Spleen (tissue), 7 donors: ENCODE measurements at regions not wholly inside any gene's neighbourhood (a gene's known extent, or its start where the extent isn't known, plus 50 kb on each side); places are given as distances from the start of the nearest gene placed in this dataset.

Experiments
- CTCF ChIP-seq, 11 experiments: fragments of 200-600 bp in 7 of 11; fragments of 450-650 bp in 4 of 11; sonication (generic) in 4 of 11; IDR thresholded peaks in 8 of 11; conservative IDR thresholded peaks in 3 of 11; 1 replicate in 7 of 11; 2 replicates in 4 of 11; pipeline versions ENCODE4 v1.4.0 to v1.8.0; 2016 to 2021; ENCODE audit warnings: antibody characterized with exemption in 11 of 11, inconsistent platforms in 4 of 11, mild to moderate bottlenecking in 1 of 11
- POLR2A ChIP-seq, 3 donors: fragments of 450-650 bp; IDR thresholded peaks; one replicate each; pipeline ENCODE4 v1.5.1; 2017; ENCODE audit warnings: antibody characterized with exemption in 3 of 3, mild to moderate bottlenecking in 1 of 3
- donor health status: DM: no; HTN: no; CAD: no; lungs with moderate emphysema.
- donor health status: DM: no; HTN: no; CAD: no.
- donor health status: DM: no; HTN: no; CAD: no.

- TF ChIP-seq POLR2A (IDR thresholded peaks at IDR 0.05) = no peak
- no peak for TF ChIP-seq CTCF (IDR thresholded peaks at IDR 0.05 in 8 of 11, conservative IDR thresholded peaks at IDR 0.05 in 3 of 11)
Observed at GRCh38 chr3:144162042-144162441, 190.4 kb downstream of the DIPK2A start.
